SK-N-SH treated with all-trans-retinoic acid at 6 μM for 48 hours (cell line): ENCODE measurements at regions not wholly inside any gene's neighbourhood (a gene's known extent, or its start where the extent isn't known, plus 50 kb on each side); places are given as distances from the start of the nearest gene placed in this dataset.

ENCODE experiments used
- ATAC-seq: fragments of 200-7000 bp; cut with Tn5 transposase; 3 replicates; pipeline ENCODE4 v1.9.1; 2020; ENCODE audit warnings: mild to moderate bottlenecking, moderate library complexity
- ARNTL ChIP-seq: fragments of 450-650 bp; formaldehyde crosslinking; IDR thresholded peaks from 2 replicates; pipeline ENCODE4 v1.5.0; 2020; ENCODE audit warnings: low read depth, mild to moderate bottlenecking, moderate library complexity, borderline replicate concordance
- BACH2 ChIP-seq: fragments of 250-450 bp; sonication (Bioruptor Pico); IDR thresholded peaks from 2 replicates; pipeline ENCODE4 v1.9.0; 2021; ENCODE audit warnings: mild to moderate bottlenecking, borderline replicate concordance
- CSDC2 ChIP-seq: fragments of 250-450 bp; sonication (Bioruptor Pico); IDR thresholded peaks from 2 replicates; pipeline ENCODE4 v1.5.0; 2020; ENCODE audit warnings: mild to moderate bottlenecking, moderate library complexity
- ESRRG ChIP-seq: fragments of 250-450 bp; sonication (Bioruptor Pico); IDR thresholded peaks from 2 replicates; pipeline ENCODE4 v1.6.1; 2021; ENCODE audit warnings: mild to moderate bottlenecking
- GLIS3 ChIP-seq: fragments of 250-450 bp; sonication (Bioruptor Pico); IDR thresholded peaks from 2 replicates; pipeline ENCODE4 v1.5.0; 2020; ENCODE audit warnings: mild to moderate bottlenecking, moderate library complexity
- ISL1 ChIP-seq: fragments of 250-450 bp; sonication (Bioruptor Pico); IDR thresholded peaks from 2 replicates; pipeline ENCODE4 v2.1.2; 2022; ENCODE audit warnings: mild to moderate bottlenecking, moderate library complexity
- OSR1 ChIP-seq: fragments of 250-450 bp; sonication (Bioruptor Pico); IDR thresholded peaks from 2 replicates; pipeline ENCODE4 v1.8.0; 2022; ENCODE audit warnings: moderate library complexity, mild to moderate bottlenecking, inconsistent platforms
- RARB ChIP-seq: fragments of 250-450 bp; sonication (Bioruptor Pico); IDR thresholded peaks from 2 replicates; pipeline ENCODE4 v1.8.0; 2021; ENCODE audit warnings: mild to moderate bottlenecking, moderate library complexity
- SNAI2 ChIP-seq: fragments of 250-450 bp; sonication (Bioruptor Pico); IDR thresholded peaks from 2 replicates; pipeline ENCODE4 v1.5.0; 2020; ENCODE audit warnings: mild to moderate bottlenecking, moderate library complexity
- TCF4 ChIP-seq: fragments of 250-450 bp; sonication (Bioruptor Pico); IDR thresholded peaks from 2 replicates; pipeline ENCODE4 v1.8.0; 2021; ENCODE audit warnings: mild to moderate bottlenecking, moderate library complexity, borderline replicate concordance
- ZC3H10 ChIP-seq: fragments of 250-450 bp; sonication (Bioruptor Pico); IDR thresholded peaks from 2 replicates; pipeline ENCODE4 v1.5.1; 2021; ENCODE audit warnings: mild to moderate bottlenecking, moderate library complexity
- ZFP3 ChIP-seq: fragments of 250-450 bp; sonication (Bioruptor Pico); IDR thresholded peaks from 2 replicates; pipeline ENCODE4 v1.5.0; 2020; ENCODE audit warnings: mild to moderate bottlenecking, moderate library complexity
- ZFP30 ChIP-seq: fragments of 450-650 bp; formaldehyde crosslinking; IDR thresholded peaks from 2 replicates; pipeline ENCODE4 v1.5.0; 2022; ENCODE audit warnings: mild to moderate bottlenecking, moderate library complexity
- ZNF565 ChIP-seq: fragments of 450-650 bp; formaldehyde crosslinking; conservative IDR thresholded peaks from 2 replicates; pipeline ENCODE4 v1.5.0; 2020; ENCODE audit warnings: low read depth, mild to moderate bottlenecking, moderate library complexity
- ZNF70 ChIP-seq: fragments of 450-650 bp; formaldehyde crosslinking; IDR thresholded peaks from 2 replicates; pipeline ENCODE4 v1.5.0; 2020; ENCODE audit warnings: mild to moderate bottlenecking, moderate library complexity
- TF ChIP-seq, protein P1 (sequence below): fragments of 250-450 bp; sonication (Bioruptor Pico); IDR thresholded peaks from 2 replicates; pipeline ENCODE4 v1.8.0; 2020; ENCODE audit warnings: mild to moderate bottlenecking, moderate library complexity, borderline replicate concordance
- TF ChIP-seq, protein P2 (sequence below): fragments of 250-450 bp; sonication (Bioruptor Pico); IDR thresholded peaks from 2 replicates; pipeline ENCODE4 v1.8.0; 2021; ENCODE audit warnings: low read depth, mild to moderate bottlenecking, moderate library complexity, borderline replicate concordance
- TF ChIP-seq, protein P3 (sequence below): fragments of 250-450 bp; sonication (Bioruptor Pico); IDR thresholded peaks from 2 replicates; pipeline ENCODE4 v1.5.1; 2020; ENCODE audit warnings: low read depth, mild to moderate bottlenecking, moderate library complexity
- TF ChIP-seq, protein P4 (sequence below): fragments of 250-450 bp; sonication (Bioruptor Pico); IDR thresholded peaks from 2 replicates; pipeline ENCODE4 v1.5.1; 2021; ENCODE audit warnings: mild to moderate bottlenecking, moderate library complexity
- TF ChIP-seq, protein P5 (sequence below): fragments of 250-450 bp; sonication (Bioruptor Pico); IDR thresholded peaks from 2 replicates; pipeline ENCODE4 v1.5.0; 2020; ENCODE audit warnings: mild to moderate bottlenecking, moderate library complexity

DNA sequence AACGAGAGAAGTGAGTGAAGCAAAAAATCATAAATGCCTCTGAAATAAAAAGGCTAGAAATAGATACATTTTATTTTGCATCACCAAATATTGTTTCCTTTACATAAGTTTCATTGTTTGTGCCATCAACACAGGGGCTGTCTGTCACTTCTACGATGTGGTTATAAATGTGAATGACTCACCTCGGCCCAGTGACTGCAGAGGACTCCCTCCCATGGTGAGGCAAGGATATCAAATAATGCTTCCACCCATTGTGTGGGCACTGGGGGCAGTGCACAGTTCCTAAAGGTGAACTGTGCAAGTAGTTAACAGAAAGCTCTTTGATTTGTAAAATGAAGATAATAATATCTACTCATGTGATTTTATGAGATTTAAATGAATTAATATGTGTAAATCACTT is 230.3 kb upstream of the NEIL3 start:
- TF ChIP-seq SNAI2 (CRISPR knock-in tag) (no peak), ZFP3 (CRISPR knock-in tag) (no peak), OSR1 (CRISPR knock-in tag) (no peak), ZNF565 (CRISPR knock-in tag) (no peak)
- TF ChIP-seq, protein P1, sequence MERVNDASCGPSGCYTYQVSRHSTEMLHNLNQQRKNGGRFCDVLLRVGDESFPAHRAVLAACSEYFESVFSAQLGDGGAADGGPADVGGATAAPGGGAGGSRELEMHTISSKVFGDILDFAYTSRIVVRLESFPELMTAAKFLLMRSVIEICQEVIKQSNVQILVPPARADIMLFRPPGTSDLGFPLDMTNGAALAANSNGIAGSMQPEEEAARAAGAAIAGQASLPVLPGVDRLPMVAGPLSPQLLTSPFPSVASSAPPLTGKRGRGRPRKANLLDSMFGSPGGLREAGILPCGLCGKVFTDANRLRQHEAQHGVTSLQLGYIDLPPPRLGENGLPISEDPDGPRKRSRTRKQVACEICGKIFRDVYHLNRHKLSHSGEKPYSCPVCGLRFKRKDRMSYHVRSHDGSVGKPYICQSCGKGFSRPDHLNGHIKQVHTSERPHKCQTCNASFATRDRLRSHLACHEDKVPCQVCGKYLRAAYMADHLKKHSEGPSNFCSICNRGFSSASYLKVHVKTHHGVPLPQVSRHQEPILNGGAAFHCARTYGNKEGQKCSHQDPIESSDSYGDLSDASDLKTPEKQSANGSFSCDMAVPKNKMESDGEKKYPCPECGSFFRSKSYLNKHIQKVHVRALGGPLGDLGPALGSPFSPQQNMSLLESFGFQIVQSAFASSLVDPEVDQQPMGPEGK (CRISPR knock-in tag), result no peak
- TF ChIP-seq, protein P2, sequence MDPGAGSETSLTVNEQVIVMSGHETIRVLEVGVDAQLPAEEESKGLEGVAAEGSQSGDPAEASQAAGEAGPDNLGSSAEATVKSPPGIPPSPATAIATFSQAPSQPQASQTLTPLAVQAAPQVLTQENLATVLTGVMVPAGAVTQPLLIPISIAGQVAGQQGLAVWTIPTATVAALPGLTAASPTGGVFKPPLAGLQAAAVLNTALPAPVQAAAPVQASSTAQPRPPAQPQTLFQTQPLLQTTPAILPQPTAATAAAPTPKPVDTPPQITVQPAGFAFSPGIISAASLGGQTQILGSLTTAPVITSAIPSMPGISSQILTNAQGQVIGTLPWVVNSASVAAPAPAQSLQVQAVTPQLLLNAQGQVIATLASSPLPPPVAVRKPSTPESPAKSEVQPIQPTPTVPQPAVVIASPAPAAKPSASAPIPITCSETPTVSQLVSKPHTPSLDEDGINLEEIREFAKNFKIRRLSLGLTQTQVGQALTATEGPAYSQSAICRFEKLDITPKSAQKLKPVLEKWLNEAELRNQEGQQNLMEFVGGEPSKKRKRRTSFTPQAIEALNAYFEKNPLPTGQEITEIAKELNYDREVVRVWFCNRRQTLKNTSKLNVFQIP (CRISPR knock-in tag), result no peak
- TF ChIP-seq, protein P3, sequence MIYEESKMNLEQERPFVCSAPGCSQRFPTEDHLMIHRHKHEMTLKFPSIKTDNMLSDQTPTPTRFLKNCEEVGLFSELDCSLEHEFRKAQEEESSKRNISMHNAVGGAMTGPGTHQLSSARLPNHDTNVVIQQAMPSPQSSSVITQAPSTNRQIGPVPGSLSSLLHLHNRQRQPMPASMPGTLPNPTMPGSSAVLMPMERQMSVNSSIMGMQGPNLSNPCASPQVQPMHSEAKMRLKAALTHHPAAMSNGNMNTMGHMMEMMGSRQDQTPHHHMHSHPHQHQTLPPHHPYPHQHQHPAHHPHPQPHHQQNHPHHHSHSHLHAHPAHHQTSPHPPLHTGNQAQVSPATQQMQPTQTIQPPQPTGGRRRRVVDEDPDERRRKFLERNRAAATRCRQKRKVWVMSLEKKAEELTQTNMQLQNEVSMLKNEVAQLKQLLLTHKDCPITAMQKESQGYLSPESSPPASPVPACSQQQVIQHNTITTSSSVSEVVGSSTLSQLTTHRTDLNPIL, result no peak
- ATAC-seq, result no peak

DNA sequence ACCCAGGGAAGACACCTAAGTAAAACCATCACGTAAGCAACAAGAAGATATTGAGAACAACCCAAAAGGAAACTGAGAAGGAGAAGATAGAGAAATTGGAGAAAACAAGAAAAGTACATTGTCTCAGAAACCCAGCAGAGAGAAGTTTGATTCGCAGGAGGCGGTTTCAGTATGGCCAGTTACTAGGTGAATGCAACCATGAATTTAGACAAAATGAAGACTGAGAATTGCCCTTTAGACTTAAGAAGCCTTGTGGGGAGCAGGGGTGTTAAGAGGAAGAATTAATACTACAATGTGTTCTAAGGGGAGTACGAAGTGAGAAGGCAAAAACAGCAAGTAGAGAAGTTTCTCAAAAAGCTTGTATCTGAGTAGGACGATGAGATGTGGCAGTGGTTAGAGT is 229.3 kb upstream of the NEIL3 start:
- no peak for ATAC-seq
- no peak for TF ChIP-seq ISL1 (CRISPR knock-in tag)
- TF ChIP-seq, protein P3, result no peak
- TF ChIP-seq RARB (CRISPR knock-in tag), result no peak
- no peak for TF ChIP-seq TCF4 (CRISPR knock-in tag)
- TF ChIP-seq BACH2 (CRISPR knock-in tag), result no peak
- no peak for TF ChIP-seq CSDC2 (CRISPR knock-in tag)

DNA sequence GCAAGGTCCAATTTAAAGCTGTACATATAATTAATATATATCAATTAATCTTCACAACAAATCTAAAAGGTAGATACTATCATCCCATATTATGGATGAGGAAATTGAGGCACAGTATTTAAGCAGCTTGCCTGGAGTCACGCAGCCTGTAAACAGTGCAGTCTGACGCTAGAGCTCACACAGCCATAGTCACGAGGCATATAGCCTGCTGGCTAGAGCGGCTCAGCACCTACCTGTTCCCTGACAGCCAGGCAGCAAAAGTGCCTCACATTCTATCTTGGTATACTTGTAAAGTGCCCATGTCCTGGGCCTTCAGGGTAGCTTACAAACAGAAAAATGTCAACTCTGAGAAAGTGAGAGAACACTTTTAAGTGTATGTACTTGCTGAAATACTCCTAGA is 222.6 kb upstream of the NEIL3 start:
- TF ChIP-seq GLIS3 (CRISPR knock-in tag) (no peak), ESRRG (CRISPR knock-in tag) (no peak), ZFP30 (no peak), ZFP3 (CRISPR knock-in tag) (no peak), ZNF70 (no peak), ISL1 (CRISPR knock-in tag) (no peak), ZC3H10 (CRISPR knock-in tag) (no peak), SNAI2 (CRISPR knock-in tag) (no peak), CSDC2 (CRISPR knock-in tag) (no peak), ARNTL (CRISPR knock-in tag) (no peak)
- TF ChIP-seq, protein P4, sequence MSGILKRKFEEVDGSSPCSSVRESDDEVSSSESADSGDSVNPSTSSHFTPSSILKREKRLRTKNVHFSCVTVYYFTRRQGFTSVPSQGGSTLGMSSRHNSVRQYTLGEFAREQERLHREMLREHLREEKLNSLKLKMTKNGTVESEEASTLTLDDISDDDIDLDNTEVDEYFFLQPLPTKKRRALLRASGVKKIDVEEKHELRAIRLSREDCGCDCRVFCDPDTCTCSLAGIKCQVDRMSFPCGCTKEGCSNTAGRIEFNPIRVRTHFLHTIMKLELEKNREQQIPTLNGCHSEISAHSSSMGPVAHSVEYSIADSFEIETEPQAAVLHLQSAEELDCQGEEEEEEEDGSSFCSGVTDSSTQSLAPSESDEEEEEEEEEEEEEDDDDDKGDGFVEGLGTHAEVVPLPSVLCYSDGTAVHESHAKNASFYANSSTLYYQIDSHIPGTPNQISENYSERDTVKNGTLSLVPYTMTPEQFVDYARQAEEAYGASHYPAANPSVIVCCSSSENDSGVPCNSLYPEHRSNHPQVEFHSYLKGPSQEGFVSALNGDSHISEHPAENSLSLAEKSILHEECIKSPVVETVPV (CRISPR knock-in tag), result no peak
- TF ChIP-seq, protein P5, sequence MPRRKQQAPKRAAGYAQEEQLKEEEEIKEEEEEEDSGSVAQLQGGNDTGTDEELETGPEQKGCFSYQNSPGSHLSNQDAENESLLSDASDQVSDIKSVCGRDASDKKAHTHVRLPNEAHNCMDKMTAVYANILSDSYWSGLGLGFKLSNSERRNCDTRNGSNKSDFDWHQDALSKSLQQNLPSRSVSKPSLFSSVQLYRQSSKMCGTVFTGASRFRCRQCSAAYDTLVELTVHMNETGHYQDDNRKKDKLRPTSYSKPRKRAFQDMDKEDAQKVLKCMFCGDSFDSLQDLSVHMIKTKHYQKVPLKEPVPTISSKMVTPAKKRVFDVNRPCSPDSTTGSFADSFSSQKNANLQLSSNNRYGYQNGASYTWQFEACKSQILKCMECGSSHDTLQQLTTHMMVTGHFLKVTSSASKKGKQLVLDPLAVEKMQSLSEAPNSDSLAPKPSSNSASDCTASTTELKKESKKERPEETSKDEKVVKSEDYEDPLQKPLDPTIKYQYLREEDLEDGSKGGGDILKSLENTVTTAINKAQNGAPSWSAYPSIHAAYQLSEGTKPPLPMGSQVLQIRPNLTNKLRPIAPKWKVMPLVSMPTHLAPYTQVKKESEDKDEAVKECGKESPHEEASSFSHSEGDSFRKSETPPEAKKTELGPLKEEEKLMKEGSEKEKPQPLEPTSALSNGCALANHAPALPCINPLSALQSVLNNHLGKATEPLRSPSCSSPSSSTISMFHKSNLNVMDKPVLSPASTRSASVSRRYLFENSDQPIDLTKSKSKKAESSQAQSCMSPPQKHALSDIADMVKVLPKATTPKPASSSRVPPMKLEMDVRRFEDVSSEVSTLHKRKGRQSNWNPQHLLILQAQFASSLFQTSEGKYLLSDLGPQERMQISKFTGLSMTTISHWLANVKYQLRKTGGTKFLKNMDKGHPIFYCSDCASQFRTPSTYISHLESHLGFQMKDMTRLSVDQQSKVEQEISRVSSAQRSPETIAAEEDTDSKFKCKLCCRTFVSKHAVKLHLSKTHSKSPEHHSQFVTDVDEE (CRISPR knock-in tag), result no peak
- no peak for ATAC-seq
